DMS79 (cell line): ENCODE measurements at regions not wholly inside any gene's neighbourhood (a gene's known extent, or its start where the extent isn't known, plus 50 kb on each side); places are given as distances from the start of the nearest gene placed in this dataset.

Experiments
- DNase-seq: peaks from one replicate; lab custom pipeline; 2025; lab: John Stamatoyannopoulos, UW

DNA sequence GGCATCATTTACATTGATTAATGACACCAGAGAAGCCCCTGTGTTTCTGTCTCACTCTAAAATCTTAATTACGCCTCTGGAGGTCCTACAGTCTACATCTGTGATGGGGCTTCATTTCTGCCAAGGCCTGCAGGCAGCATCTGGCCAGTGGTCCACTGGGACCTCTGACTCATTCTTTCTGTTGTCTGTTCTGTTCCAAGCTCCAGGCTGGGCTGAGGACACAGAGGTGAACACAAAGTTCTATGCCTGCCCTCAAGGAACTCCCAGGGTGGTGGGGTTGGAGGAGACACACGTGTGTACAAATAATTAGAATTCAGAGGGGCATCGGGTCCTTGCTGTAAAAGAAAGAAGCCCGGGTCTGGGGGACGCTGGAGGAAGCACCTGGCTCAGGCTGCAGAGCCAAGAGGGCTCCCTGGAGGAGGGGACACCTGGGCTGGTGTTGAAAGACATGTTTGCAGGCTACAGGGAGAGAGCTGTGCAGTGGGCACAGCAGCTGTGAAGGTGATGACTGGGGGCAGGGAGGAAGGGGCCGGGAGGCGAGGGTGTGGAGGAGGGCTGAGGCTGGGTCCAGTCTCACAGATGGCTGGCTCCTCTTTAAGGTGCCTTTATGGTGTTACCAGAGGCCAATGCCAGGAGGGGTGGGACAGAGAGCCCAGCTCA lies 103.3 kb upstream of the PRR23E start:
- DNase-seq: no peak

DNA sequence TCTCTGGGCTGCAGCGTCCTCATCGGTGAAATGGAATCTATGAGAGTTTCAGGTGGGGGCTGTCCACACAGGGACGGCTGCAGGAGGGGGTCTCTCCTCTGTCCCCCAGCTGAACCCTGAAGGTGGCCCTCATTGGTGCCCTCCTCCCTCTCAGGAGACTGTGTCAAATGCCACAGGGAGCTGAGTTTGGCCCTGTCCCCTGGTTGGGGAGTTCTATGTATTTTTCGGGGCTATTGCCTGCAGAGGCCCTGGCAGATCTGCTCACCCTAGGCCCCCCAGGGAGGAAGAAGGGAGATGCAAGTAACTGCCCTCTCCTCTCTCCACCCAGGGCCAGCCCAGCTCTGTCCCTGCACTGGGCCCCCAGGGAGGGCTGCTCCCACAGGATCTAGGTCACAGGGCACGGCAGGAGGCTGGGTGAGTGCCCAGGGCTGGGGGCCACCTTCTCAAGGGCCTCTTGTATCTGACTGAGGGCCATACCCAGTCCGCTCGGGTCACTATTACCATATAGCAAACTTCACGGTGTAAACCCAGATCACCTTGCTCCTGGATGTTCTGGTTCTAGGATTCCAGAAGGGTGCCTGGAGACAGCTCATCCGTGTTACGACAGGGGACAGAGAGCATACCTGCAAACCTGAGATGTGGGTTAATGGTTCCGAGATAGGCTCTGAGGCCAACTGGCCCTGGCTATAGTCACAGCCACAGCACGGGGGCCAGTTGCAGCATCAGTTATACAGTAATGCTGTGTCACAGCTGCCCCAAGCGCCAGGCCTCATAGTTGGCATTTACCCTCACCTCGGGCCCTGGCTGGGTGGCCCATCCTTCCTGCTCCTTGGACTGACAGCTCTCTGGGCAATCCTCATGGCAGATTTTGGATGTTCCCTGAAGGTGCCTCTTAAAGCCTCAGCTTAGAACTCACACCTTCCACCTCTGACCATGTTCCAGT lies 102.4 kb upstream of the PRR23E start:
- no peak for DNase-seq

DNA sequence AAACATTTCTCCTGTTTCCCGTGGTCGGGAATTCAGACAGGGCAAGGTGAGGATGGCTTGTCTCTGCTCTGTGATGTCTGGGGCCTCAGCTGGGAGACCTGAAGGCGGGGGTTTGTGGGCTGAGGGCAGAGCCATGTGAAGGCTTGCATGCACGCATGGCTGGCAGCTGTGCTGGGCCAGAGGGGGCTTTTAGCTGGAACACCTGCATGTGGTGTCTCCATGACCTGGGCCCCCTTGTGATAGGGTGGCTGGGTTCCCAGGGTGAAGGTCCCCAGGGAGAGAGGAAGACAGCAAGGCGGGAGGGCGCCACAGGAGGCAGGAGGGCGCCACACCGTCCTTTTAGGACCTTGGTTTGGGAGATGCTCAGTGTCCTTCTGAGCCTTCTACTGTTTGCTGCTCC lies 101.6 kb upstream of the PRR23E start:
- DNase-seq: no peak

DNA sequence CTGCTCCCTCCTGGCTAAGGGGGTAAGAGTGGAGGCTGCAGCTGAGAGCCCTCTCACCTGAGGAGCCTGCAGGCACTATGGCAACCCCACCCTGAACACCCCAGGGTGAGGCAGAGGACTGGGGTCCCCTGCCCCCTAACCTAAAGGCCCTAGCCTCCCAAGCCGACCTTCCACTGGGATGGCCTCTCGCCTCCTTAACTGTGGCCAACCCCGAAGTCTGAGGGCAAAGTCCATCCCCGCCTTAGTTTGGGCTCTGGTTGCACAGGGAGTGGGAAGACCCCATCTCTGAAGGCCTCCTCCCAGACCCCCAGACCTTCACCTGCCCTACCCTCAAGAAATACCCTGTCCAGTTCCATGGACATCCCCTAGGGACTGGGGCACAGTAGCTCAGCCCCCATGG lies 100.6 kb upstream of the PRR23E start:
- DNase-seq: no peak

DNA sequence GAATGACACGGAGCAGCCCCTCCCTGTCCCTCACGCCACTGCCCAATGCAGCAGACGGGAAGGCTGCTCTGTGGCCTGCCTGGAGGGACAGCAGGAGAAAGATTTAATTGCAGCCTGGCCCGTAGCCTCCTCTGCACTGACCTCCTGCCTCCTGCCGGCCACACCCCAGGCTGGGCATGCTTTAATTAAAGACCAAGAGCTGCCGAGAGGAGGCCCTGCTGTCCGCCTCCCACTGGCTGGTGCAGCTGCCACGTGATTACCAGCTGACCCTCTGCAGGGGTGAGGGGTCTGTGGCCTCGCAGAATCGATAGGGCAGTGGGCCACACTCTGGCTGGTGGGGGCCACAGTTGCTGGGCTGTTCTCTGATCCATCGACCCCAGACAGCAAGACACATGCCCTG lies 100.2 kb upstream of the PRR23E start:
- DNase-seq: no peak

DNA sequence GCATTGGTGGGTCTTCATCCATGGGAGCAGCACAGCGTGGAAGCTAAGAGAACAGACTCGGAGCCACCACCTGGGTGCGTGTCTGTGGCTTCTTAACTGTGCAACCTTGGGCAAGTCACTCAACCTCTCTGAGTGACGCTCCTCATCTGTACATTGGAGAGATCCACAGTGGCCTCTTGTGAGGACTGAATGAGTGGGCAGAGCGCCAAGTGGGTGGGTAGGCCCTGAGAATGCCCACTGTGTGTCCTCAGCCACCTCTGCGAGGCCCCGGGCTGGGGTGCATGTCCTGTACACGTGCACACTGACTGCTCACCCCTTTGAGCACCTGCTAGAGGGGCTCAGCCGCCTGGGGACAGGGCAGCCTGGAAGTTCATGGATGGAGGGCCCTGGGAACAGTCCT lies 99.6 kb upstream of the PRR23E start:
- DNase-seq: no peak

DNA sequence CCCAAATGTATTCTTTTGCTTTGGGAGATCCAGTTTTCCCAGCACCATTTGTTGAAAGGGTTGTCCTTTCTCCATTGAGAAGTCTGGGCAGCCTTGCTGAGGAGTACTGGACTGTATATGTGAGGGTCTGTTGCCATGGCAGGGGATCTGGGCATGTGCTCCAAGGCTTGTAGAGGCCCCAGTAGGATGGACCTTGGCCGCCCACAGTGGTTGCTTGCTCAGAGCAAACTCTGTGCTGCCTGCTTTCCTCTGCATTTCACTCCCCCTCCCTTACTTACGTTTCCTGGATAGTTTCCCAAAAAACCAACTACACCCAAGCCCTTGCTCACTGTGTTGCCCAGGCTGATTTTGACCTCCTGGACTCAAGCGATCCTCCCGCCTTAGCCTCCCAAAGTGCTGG lies 97.2 kb upstream of the PRR23E start:
- no peak for DNase-seq

DNA sequence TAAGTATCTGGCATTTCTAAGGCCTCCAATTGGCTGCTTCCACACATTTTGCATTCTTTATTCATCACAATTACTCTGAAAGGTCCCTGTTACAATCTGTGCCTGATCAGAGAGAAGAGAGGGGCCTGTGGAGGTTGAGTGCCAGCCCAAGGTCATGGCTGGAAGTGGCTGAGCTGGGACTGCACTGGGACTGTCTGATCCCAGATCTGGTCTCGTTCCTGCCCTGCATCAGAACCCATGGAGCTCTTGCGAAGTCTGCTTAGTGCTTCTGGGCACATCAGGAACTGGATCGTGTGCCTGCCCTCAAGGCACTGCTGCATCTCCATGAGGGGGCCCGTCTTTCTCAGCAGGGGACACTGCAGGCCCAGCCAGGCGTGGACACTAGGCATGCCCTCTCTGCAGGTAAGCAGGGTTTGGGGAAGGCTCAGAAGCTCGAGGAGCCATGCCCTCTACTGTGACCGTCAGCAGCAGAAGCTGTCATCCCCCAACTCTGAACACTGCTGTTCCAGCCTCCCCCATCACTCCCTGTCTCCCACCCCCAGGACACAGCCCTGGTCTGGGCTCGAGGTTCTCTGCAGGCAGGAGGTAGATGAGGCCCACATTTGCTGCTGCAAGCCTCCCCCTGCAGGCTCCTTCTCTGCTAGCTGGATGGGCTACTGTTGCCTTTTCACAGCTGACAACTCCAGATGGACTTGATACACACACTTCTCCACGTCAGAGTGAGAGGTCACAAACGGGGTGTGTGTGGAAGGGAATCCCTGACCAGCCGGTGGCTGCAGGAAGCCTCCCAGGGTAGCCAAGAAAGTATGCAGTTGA lies 96.5 kb upstream of the PRR23E start:
- DNase-seq: no peak

DNA sequence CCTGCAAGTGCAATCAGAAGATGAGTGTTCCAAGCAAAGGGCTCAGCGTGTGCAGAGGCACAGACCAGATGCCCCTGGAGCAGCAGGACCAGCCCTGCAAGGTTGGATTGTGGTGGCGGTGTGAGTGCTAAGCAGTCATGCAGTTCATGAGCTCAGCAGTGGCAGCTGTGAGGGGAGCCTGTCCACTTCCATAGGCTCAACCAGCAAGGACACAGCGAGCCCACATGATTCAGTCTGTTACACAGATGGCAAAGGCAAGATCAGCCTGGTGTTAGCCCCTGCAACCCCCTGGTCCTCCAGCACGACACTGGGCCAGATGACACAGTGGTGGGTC lies 95.9 kb upstream of the PRR23E start:
- DNase-seq: no peak

DNA sequence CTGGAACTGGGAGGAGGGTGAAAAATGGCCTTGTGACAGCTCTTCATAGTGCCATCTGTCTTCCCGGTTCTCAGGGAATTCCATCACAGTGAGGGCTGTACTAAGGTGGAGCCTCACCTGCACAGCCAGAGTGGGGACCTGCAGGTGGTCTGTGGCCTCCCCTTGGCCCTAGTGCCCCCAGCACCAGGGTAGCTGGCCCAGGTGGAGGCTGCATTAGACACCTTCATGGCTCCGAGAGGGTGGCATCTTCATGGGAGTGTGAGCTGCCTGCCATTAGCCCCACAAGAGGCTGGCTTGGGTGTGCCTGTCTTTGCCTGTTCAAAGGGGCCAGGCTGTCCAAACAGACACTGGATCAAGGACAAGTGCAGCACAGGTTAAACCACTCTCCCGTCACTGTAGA lies 95.5 kb upstream of the PRR23E start:
- DNase-seq: no peak

DNA sequence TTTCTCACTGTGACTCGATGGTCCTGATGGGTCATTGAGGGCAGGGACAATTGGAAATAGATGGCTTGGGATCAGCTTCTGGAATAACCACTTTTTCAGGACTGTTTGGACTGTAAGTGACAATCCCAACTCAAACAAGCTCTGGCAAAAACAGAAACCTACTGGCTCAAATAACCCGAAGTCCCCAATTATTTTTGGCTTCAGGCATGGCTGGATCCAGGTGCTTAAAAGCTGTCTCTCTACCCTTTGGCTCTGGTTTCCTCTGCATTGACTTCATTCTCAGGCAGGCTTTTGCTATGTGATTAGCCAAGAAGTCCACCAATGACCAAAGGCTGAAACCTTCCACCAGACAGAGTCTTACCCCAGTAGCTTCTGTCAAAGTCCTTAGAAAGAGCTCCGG lies 92.9 kb upstream of the PRR23E start:
- no peak for DNase-seq

DNA sequence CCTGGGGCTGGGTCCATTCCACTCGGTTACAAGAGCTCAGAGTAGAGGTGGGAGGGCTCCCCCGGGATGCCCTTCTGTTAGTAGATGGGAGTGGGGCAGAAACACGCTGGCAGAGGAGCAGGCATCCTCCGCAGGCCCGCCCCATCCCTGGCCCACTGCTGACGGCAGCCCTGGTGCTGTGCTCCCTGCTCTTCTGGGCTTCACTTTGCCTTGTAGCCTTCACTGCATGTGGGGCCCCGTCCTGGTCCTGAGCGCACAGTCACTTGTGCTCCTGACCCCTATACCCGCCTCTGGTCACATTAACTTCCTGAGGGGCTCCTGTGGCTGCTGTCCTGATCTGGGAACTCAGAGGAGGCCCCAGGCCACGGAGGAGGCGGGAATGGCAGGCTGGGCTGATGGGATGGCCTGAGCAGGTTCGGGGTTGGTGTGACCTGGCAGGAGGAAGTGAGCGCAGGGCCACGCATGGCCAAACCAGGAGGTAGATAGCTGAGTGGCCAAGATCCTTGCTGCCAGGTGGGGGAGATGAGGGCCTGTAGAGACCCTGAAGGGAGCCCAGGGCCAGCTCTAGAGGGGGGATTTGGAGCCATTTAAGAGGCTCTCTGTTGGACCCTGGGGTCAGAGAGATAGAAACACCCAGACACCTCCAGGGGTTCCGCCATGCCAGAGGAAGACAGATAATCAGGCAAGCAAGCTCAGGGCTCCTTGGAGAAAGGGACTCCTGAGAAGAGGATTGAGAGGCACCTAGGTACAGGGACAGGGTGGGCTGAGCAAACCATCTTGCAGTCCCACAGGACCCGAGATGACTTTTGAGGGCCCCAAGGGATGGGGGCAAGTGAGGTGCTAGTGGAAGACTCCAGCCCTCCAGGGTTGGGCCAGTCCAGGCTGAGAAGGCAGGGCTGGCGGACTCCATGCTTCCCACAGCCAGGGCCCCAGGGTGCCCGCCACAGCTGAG lies 92.2 kb upstream of the PRR23E start:
- DNase-seq: no peak

DNA sequence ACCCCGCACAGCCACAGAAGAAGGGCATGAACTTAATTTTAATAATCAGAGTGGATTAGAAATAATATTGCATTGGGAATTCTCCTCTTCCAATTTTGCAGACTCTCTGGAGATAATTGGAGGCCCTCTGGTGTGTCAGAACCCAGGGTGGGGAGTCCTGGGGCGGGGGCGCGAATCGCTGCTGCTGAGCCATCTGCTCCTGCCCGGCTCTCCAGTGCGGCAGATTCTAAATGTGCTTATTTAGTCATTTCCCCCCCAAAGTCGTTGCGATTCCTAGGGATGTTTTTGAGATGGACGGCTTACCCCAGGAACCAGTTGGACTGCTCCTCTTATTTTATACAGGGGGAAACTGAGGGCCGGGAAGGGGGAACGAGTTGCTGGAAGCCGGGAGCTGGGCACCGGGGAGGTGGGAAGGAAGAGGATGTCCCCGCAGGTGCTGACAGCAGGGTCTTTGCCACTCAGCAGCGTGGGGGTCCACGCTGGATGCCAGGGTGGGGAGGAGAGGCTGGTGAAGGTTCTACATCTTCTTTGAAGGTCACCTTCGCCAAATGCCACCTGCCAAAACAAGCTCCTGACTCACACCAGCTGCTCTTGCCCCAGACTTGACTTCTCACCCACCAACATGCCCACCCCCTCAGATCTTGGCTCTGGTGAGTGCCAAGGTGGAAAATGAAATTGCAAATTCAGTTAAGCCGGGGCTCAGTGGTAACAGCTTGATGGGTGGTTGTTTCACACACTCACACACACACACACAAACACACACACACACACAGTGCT lies 91.3 kb upstream of the PRR23E start:
- no peak for DNase-seq

DNA sequence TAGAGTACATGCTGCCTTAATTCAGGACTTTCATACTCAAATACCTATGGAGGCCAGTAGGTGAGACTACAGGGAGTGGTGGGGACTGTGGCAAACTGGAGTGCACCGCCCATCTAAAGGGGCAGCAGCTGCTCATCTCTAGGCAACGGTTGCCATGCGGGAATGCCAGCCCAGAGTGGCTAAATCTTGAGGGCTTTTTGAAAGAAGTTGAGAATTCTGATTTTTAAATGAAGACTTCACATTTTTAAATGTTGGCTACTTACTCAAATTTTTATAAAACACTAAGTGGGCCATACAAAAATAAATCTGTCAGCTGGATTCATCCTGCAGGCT lies 90.8 kb upstream of the PRR23E start:
- DNase-seq: no peak

DNA sequence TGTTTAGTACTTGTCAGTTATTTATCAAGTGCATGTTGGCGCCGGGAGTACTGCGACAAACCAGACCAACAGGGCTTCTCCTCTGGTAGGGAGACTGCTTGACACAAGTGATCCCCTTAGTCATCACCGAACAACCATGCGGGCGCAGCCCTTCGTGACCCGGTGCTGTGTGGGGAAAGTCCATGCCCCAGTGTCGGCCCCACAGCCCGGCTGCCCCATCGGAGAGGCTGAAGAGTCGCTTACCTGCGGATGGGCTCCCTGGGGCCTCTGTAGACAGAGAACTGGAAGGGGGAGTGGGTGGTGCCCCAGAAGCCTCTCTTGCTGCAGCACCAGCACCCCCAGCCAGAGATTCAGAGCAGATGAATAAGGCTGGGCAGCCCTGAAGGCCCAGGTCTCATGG lies 90.3 kb upstream of the PRR23E start:
- DNase-seq: no peak

DNA sequence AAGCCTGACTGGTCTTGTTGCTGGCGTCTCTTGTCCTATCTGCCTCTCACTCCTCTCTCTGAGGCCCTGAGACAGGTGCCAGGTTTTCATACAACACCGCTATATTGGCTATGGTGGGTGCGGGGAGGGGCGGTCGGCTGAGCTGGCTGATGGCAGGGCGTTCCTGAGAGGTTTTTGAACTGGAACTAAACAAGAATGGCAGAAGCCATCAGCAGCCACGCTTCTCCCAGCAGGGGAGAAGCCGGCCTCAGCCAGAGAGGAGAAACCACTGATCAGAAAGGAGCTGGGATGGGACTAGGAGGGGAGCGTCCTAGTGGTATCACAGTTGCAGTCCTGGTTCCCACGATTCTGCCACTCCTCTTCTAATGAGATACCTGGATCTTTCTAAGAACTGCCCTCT lies 89.9 kb upstream of the PRR23E start:
- no peak for DNase-seq

DNA sequence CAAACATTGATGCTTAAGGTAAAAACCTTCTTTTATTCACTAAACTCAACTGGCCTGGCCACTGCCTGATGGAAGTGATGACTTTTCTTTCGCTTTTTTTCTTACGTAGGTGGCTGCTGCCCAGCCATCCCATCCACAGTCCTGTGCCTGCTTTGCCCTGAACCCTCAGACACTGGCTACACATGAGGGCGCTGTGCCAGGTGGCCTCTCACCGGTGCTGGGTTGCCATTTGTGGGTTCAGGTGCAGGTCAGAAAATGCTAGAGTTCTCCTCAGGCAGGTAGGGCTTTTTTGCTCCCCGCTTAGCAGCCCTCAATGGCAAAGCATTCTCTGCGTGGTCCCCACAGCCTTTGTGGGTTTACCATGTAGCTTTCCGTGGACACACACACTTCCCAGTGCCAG lies 88.3 kb upstream of the PRR23E start:
- no peak for DNase-seq

DNA sequence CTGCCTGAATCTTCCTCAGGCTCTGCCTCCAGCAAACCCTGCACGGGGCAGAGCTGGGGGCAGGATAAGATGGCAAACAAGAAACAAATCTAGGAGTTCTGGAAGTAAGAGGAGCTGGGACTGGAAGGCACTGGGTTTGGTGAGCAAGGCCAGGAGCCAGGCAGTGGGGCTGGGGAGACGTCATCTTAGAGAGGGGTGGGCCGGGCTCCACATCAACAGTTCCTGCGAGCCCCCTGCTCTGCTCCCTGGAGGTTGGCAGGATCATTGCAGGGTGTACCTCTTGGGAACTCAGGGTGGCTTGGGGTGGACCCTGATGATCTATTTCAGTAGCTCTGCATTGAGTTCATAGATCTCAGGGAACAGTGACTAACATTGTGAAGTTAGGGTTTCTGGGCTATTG lies 87.3 kb upstream of the PRR23E start:
- no peak for DNase-seq

DNA sequence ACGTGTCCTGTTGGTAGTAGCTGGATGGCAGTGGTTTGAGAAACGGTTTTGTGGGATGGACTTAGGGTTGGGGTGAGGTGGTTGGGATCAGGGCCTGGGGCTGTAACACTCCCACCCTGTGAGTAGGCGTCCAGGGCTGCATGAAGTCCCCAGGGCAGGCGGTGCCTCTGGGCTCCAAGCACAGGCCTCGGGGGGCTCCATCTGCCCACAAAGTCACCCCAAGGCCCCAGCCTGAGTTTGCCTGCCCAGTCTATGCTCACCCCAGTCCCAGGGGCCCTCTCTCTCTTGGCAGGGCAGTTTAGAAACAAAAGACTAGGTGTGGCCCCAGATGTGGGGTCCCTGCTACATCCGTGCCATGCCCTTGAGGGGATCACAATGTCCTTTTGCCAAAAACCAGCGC lies 86.9 kb upstream of the PRR23E start:
- DNase-seq: no peak

DNA sequence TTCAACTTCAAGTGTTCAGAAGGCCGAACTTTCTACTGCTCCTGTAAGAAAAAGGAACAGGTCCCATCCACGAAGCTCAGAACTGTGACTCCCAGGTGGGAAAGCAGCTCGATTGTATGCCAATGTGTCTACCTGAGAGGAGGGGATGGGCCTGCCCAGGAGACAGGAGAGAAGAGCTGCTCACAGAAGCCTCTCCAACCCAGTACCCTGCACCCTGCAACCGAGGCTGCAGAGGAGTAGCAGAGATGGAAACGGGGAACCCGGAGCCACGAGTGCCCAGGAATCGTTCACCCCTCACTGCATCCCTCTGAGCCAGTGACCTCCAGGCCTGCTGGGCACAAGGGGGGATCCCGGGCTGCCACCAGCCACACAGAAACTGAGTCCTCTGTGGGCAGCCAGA lies 86.5 kb upstream of the PRR23E start:
- no peak for DNase-seq

DNA sequence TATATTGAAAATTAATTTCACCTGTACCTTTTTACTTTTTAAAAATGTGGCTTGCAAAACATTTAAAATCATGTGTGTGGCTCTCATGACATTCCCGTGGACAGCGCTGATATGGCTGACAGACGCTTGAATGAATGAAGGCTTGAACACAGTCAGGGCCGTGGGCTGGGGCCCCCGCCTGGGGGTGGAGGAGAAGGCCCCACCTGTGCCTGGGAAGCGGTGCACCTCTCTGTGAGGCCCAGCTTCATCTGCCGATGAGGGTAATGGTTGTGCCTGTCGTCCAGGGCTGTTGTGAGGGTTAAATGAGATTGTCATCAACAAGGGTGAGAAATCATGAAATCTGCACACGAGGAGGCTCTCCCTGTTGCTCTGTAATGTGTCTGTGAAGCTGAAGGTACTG lies 85.9 kb upstream of the PRR23E start:
- DNase-seq: no peak
